ENCODE measurements at regions not wholly inside any gene's neighbourhood (a gene's known extent, or its start where the extent isn't known, plus 50 kb on each side); places are given as distances from the start of the nearest gene placed in this dataset.

- no peak for DNase-seq (ENCODE audit: low spot score)
- Histone ChIP-seq H3K4me3 (no peak overlapping the region), H3K27ac (no peak overlapping the region)
- no peak for TF ChIP-seq CTCF (IDR thresholded peaks at IDR 0.05)
These were observed 289.7 kb upstream of the IRX4 start for GRCh38 chr5:2172471-2172870.

- no peak overlapping the region for H3K4me3 ChIP-seq
- no peak for TF ChIP-seq CTCF (IDR thresholded peaks at IDR 0.05)
- DNase-seq (ENCODE audit: low spot score) = no peak
- no peak overlapping the region for H3K27ac ChIP-seq
These were observed 288.0 kb upstream of the IRX4 start for GRCh38 chr5:2170761-2171160.

GRCh38 chr5:2169850-2170760 is 287.4 kb upstream of the IRX4 start:
- Histone ChIP-seq H3K4me3 (no peak overlapping the region), H3K27ac (no peak overlapping the region)
- DNase-seq (ENCODE audit: low spot score) = no peak
- TF ChIP-seq CTCF (IDR thresholded peaks at IDR 0.05) = no peak

DNA sequence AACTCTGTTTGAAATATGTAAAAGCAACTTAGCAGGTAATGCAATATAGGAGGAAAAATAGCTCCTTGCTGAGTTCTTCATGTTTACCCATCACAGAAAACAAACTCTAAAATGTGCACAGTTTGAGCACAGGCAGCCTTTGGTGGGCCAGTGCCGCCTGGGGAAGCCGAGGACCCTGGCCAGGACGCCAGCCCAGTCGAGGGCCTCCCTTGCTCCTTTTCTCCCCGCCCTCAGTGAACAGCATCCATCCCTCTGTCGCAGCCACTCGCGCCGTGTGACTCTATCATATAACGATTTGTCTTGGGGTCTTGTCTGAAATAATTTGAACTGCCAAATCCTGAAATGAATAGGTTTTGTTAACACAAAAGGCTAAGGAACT is 286.7 kb upstream of the IRX4 start:
- no peak for DNase-seq (ENCODE audit: low spot score)
- no peak for TF ChIP-seq CTCF (IDR thresholded peaks at IDR 0.05)
- Histone ChIP-seq H3K27ac (no peak overlapping the region), H3K4me3 (no peak overlapping the region)

DNA sequence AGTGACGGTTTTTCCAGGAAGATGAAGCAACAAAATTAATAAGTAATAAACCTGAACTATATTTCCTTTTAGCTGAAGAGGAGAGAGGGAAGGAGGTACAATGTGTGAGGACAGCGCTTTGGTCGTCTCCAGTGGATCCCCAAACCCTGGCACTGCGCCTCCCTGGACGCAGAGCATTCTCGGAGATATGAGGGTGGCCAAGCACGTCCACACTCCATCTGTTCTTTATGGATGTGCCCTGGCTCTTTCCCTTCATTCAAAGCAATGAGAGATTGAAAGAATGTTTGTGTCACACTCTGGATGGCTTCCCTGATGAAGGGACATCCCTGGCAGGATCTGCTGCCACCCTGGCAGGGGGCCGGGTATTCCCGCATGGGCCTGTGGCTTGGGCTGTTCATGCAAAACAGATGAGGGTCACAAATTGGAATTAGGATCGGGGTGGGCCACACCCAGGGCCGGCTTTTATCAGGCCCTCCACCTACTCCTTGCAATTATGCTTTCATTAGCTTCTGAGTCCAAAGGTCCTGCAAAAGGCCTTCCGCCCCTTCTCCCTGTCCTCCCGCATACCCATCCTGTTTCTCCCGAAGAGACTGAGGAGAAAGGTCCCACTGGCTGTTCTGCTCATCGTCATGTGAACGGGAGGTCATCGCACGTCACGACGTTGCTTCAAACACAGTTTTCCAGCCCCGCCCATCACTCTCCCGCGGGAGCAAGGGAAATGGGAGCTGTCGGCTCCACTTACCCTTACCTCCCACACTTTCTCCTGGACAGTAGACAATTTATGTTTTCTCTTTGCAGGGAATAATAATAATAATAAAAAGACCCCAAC is 286.1 kb upstream of the IRX4 start:
- H3K4me3 ChIP-seq = no peak overlapping the region
- TF ChIP-seq CTCF (IDR thresholded peaks at IDR 0.05) = no peak
- H3K27ac ChIP-seq = no peak overlapping the region
- no peak for DNase-seq (ENCODE audit: low spot score)

GRCh38 chr5:2167671-2168070 is 284.9 kb upstream of the IRX4 start:
- no peak for TF ChIP-seq CTCF (IDR thresholded peaks at IDR 0.05)
- DNase-seq (ENCODE audit: low spot score) = no peak
- Histone ChIP-seq H3K4me3 (no peak overlapping the region), H3K27ac (no peak overlapping the region)
